Femur (tissue), 1 donor: ENCODE measurements at regions not wholly inside any gene's neighbourhood (a gene's known extent, or its start where the extent isn't known, plus 50 kb on each side); places are given as distances from the start of the nearest gene placed in this dataset.

Source experiments
- DNase-seq: peaks from one replicate; pipeline ENCODE4 v3.0.0-alpha.2; 2017

DNA sequence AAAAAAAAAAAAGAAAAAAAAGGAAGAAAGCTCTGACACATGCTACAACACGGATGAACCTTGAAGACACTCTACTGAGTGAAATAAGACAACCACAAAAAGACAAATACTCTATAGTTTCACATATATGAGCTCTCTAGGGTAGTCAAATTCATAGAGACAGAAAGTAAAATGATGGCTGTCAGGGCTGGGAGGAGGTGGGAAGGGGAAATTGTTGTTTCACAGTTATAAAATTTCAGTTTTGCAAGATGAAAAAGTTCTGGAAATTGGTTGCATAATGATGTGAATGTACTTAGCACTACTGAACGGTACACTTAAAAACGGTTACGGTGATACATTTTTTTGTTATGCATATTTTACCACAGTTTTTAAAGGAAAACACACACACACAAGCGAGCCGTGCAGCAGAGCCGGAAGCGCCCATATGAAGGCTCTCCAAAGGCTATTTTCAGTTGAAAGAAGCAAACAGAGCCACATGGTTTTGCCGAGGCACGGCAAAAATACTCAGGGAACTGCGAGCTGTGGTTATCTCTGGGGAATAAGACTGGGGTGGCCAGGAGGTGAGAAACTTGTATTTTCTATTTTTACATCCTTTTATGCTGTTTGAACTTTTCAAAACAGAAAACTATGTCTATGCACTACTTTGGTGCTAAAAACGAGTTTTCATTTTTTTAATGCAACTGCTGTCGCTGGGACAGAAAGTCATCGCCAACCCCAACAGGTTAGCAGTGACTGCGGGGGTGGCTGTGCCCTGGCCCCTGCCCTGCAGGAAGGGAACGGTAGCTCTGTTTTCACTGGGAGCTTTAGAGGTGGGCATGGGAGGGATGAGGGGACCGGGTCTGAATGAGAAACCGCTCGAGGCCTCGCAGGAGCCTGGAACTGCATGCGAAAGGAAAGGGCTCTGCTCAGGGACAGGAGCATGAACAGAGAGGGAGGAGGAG lies 132.9 kb downstream of the OAT start:
- DNase-seq = no peak

DNA sequence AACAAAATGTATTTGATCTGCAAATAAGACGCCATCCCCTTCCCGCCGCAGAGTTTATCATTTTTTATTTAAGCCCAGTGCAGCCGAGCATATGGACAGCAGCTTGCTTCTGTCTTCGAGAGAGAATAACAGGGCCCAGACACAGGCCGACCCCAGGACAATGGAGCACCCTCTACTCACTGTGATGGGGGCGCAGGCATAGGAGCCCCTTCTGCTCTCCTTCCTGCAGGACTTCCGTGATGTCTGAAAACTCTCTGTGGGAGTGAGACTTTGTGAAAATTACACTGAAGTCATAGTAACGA lies 134.8 kb downstream of the OAT start:
- no peak for DNase-seq

DNA sequence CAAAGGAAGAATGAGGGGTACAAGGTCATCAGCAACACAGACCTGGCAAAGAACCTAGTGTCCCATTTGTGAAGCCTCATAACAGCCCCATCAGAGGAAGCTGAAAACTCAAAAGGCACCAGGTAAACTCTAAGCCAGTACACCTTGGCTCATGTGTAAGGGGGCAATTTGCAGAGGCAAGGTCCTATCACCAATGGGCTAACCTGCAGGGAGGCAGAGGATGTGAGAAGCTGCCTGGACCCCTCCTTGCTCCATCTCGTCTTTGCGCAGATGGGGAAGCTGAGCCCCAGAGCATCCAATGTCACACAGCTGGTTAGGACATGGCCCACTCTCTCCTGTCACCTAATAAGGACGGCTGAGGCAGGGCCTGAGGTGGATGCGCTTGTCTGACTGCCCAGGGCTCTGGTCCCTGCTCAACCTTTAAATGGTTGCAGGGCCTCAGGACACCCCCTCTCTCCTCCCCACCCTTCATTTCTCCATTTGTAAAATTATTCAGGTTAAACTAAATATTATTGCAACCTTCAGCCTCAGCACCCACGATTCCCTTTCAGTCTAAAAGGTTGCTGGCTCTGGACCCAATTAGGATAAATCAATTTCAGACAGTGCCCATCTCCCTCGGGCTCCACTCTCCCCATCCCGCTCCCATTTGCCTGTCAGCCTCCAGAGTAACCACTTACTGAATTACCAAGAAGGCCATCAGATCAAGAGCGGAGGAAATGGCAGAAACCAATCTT lies 135.3 kb downstream of the OAT start:
- no peak for DNase-seq

DNA sequence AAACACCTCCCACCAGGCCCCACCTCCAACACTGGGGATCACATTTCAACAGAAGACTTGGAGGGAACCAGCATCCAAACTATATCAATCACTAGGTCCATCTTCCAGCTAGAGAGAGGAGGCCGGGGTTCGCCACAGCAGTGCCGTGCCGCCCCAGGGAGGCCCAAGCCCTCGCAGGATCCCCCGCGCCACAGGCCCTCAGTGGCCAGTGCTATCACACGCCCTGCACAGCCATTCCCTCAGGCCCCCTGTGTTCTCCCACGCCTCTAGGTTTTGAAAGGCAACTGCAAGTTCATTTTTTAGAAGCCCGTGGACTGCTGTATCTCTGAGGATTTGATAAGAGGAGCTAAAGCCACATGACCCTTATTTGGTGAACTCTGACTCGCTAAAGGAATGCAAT lies 136.4 kb downstream of the OAT start:
- no peak for DNase-seq

DNA sequence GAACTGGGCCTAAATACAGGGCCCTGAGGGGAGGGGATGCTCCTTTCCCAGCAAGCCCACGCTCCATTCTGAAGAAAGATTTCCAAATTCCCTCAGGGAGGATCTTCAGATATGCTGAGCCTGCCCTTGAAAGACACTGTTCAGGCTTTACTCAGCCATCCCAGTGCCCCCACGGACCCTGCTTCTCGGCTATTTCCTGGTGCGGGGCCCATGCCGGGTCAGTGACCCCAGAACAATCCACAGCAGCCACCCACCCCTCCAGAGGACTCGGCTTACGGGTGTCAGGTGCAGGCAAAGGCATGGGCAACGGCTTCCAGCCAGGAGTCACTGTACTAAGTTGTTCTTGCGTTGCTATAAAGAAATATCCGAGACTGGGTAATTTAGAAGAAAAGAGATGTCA lies 137.1 kb downstream of the OAT start:
- DNase-seq = no peak

DNA sequence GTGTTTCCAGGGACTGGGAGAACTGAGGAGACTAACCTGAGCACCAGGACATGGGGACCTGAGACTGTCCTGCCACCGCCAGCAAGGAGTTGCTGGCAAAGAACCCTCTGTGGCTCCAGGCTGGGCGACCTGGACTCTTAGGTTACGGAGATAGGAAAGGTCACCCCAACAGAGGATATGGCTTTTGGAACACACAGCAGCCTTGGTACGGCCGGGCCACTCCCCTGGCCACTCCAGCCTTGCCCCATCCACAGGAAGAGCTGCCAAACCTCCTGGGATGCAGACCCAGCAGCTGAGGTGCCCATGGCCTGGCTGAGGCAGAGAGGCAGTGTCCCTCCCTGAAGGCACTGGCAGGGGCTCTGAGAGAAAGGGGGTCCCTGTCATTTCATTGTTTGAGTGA lies 137.8 kb downstream of the OAT start:
- DNase-seq = no peak

DNA sequence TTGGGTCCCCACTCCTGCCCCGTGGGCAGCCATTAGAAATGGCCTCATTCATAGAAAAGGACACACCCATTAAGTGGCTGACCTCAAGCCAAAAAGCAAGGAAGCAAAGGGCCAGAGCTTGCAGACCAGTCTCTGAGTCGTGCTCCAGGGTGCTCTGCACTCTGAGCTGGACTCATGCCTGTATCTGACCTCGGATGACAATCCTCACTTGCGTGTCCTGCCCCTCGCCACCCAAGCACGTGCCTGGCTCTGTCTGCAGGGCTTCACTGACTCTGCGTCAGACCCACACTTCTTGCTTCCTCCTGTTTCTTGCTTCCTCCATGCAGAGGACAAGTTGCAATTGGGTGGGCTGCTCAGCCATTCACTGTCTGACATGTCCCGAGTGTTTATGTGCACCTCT lies 138.8 kb downstream of the OAT start:
- DNase-seq = no peak

DNA sequence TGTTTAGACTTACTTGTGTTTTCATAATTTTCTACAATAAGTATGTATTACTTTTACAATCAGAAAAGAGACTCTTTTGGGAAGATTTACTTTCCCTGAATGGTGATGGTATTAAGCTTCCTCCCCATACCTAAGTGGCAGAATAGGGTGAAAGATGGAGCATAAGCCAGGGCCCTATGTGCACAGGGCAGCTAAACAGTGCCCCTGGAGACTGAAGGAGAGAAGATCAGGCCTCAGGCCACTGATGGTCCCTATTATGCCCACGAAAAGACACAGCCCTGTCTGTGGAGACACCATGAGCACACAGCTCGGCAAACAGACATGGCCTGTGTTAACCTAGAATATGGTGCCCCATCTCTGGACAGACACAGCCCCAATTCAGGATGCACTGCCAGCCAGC lies 139.4 kb downstream of the OAT start:
- DNase-seq = no peak

DNA sequence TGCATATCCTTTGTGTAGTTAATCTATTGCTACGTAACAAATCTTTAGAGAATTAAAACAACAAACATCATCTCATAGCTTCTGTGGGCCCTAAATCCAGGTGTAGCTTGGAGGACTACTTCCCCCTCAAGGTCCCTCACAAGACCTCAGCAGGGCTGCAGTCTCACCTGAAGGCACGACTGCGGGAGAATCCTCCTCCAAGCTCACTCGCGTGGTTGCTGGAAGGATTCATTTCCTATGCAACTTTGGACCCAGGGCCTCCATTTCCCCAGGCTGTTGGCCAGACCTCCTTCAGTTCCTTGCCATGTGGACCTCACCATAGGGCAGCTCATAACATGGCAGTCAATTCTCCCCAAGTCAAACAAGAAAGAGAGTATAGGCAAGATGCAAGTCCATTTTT lies 140.4 kb downstream of the OAT start:
- DNase-seq = no peak

DNA sequence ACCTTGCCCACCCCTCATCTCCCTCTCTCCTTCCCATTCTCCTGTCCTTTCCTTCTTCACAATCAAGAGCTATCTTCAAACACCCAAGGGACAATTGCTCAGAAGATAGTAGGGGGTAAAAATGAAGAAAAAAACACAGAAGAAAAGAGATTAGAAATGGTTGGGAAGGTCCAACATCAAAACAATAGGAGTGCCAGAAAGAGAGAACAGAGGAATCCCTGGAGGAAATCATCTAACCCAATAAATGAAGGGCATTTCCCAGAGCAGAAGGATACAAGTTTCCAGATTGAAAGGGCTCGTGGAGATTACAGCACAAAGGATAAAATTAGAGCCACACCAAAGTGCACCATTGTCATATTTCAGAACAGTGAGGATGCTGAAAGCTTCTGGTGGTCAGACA lies 145.6 kb downstream of the OAT start:
- DNase-seq = no peak

DNA sequence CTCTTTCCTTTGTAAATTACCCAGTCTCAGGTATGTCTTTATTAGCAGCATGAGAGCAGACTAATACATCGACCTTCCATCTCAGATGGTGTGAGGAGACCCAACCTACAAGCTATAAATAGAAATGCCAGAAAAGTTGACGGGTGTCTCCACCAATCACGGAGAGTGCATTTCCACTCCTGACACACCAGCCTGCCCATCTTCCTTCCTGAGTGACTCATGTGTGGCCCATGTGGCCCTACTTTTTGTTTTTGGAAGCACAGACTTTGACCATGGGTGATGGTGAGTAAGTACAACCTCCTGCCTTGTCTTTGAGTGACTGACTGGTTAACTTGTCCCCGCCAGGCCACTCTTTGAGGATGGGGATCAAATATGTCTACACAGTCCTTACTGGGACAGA lies 147.0 kb downstream of the OAT start:
- no peak for DNase-seq

DNA sequence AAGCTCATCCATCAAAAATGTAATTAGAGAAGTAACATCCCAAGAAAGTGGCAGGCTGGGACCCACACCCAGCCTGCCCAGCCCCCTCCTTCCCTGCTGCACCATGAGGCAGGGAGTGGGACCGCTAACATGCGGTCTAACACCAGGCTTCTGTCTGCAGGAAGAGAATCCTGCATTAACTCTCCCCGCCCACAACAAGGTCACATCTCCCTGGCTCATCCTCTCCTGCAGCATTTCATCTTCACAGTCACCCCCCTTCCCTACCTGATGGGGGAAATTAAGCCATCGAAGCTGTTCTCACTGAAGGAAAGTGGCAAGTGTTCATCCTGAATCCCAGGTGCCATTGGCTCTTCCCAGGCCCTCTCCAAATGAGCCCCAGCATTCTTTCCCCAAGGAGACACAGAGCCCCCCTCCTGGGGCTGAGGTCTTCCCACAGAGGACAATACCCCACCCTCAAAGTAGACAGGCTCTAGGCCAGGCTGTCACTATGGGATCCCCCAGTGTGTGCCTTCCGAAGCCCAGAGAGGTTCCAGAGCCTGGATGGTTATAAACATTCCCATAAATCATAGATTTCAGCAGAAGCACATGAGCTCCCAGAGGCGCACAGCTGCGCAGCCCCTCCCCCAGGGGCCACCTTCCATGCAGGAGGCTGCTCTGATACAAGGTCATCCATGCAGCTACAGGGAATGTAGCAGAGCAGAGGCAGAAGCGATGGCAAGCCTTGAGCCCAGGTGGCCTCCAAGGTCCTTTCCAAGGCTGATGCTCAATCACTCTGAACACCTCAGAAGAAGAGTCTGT lies 148.0 kb downstream of the OAT start:
- DNase-seq = no peak

DNA sequence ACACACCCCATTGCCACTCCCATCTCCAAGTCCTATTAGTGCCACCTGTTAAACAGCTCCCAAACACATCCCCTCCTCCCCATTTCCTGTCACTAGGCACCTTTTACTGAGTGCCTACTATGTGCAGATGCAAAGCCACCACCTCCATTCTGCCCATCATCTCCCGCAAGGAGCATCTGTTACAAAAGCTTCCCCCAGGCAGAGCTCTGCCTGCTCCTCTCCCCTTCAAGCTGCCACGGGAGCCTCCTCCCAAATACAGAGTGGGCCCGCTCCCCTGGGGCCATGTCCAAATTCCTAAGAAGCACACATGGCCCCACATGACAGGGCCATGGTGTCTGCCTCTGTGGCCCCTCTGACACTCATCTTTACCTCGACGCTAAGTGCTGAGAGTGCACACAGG lies 149.7 kb downstream of the OAT start:
- no peak for DNase-seq

DNA sequence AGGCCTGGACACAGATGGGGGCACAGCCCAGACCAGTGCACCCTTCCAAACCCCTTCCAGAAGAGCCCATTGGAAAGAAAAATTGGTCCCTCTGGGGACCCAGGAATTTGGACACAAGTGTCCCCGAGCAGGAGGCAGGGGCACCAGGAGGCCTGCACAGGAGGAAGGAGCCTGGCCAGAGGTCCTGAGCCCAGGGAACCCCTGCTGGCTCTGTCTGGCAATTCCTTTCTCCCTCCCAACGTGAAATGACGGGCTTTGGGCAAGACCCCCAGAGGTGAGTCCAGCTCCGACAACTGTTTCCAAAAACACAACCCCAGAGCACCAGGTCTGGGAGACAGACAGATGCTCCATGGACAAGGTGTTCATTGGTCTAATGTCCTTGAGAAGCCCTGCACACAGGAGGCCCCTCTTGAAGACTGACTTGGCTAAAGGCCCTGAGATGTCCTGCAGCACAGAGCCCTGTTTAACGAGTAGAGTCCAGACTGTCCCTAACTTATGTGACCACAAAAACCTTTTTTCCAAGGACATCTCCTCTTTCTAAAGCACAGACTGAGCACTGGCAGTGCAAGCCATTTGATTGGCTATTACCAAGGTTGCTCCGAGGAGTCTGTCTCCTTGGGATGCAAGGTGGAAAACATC lies 150.7 kb downstream of the OAT start:
- DNase-seq = no peak

DNA sequence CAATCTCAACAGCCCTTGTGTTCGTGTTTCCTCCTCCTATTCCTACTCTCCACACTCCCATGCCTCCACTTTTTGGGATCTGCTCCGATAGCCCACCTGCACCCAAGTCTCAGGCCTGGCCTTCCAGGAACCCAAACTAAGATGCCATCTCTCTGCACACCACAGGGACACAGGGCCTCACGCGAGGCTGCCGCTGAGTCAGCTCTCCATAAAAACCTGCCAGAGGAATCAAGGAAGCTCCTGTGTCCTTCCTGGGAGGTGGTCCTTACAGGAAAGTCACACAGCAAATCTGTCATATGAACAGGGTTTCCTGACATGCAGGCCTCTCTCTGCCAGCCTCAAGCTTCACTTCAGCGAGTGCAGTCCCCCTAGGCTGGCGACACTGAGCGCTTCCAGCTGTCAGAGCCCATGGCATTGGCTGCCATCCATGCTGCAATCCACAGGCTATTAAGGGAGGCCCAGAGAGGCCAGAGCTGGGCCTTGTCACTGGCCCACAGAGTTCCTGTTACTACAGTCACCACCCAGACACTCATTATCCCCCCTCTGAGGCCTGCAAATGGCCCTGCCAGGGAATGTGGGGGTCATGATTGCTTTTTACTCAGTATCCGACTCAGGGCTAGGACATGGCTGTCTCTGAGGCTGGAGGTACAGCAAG lies 151.4 kb downstream of the OAT start:
- peak; percentile 68 for DNase-seq

DNA sequence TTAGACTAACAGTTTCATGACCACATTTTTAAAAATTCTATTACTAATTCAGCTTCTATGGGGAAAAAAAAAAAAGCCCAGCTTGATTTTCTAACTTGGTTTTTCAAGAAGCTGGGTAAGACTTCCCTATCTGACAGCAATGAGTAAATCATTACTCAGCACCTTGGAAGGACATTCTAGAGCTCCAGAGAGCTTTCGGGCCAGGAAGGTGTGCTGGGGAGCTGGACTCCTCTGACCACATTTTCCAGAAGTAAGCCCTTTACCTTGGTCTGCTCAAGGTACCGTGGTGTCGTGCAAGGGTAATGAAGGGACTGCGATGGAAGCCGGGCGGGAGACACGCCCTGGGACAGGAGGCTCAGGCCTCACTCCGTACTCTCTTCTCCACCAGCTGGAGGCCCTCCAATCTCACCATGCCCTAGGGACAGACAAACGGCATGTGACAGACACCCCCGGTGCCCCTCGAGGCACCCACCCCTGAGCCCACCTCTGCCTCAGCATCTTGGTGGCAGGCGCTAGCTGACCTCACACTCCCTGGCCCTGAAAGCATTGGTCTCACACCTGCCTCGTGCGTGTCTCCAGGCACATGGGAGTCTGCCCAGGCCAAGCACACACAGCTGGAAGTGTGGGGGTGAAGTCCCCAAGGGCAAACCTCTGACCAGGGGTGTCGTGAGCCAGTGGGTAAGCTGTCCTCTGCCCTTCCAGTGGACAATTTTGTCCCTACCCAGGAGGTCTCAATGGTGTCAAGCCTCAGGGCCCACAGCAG lies 152.1 kb downstream of the OAT start:
- DNase-seq = no peak

DNA sequence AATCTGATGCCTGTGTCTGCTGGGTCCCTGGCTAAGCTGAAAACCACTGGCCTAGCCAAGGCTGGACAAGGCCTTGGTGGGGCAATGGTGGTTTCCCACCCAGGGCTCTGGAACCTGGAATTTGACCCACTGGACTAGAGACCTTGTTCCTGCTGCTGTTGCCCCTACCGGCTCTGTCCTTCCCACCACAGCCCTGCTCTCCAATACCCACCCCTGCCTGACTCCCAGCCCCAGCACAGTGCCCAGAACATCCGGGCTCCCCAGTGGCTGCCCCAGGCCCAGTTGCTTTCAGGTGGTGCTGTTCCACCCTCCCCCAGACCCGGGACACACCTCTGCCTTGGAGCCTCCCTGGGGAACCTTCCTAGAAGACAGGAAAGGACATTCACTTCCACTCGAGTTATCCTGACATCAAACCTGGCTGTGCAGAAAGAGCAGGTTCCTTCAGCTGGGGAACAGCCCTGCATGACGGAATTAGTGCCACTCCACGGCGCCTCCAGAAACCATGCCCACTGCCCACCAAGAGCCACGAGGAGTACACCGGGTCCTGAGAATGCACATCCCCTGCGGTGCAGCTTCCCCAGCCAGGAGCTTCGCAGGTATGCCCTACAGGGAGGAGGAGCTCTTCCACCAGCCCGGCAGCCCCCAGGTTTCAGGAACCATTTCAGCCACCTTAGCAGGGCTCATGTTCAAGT lies 152.8 kb downstream of the OAT start:
- no peak for DNase-seq

DNA sequence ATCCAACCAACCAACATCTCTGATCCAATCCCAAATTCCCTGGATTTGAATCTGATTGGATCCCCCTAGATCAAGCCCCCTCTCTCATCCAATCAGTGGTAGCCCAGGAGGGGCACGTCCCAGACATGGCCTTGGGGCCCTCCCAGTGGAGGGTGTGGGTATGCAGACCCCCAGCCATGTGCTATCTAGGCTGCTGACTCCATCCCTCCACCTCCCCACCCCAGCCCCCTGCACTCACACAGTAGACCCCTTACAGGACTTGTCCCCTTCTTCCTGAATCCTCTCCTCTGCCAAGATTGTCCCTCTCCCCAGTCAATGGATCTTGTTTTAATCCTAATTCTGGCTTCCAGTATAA lies 153.4 kb downstream of the OAT start:
- DNase-seq = no peak

DNA sequence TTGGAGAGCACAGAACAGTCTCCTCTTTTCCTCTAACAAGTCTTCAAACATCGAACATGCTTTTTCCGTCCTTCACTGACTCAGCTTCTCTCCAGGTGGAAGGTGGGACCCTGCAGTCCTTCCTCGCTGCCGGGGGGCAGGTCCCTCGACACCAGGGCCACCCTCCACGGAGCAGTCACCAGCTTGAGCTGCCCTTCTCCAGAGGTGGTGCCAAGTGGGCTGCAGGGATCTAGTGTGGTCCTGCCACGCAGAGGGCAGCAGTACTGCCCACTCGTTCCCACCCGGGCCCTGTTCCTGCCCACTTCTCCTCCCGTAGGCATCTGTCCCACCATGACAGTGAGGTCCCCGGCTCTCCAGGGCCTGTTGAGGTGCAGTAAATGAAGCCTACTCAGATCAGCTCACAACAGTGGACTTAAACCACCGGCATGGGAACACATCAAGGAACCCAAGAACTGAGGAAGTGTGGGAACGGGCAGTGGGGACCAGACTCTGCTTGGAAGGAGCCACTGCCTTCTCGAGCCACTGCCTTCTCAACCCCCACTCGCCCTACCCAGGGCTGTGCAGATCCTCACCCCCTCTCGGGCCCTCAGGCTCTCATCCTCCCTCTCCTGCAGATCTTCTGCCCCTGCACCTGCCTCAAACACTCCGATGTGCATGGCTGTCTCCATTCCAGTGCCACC lies 153.9 kb downstream of the OAT start:
- DNase-seq = no peak

DNA sequence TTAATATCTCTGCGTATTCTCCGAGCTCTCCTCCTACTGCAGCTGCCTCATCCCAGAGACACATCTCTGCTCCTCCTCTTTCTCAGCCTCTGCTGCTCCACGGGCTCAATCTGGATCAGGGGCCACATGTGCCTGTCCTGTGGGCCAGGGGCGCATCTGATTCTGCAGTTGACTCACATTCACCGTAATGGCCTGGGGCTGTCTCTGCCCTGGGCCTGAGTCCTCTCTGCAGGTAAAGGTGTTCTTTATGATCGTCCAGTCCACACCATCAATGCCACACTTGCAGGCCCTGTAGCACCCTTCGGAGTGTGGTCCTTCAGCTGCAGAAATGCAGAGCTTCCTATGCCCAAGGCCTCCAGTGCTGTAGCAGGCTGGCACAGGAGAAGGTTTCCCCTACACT lies 154.5 kb downstream of the OAT start:
- no peak for DNase-seq

DNA sequence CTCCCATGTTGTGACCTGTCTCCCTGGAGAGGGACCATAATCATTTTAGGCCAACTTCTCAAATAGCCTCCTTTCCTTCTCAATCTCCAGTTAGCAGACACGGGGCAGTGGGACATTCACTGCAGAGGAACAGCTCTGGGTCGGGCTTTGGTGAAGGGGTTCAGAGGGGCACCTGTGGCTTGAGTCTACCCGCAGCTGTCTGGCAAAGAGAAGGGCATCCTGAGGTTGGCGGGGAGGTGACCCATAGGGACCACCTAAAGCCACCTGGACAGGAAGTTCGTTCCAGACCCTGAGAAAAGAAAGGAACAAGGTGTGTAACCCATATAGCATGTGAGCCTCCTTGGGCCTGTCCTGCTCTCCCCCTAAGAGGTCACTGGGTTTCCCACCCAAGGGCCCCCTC lies 155.0 kb downstream of the OAT start:
- no peak for DNase-seq
